22Rv1 (cell line): ENCODE measurements at regions not wholly inside any gene's neighbourhood (a gene's known extent, or its start where the extent isn't known, plus 50 kb on each side); places are given as distances from the start of the nearest gene placed in this dataset.

ENCODE experiments used
- H3K27ac ChIP-seq: fragments of 450-650 bp; 2 replicates; pipeline ENCODE4 v1.5.1; 2017
- CTCF ChIP-seq: fragments of 450-650 bp; IDR thresholded peaks from 2 replicates; pipeline ENCODE4 v1.5.1; 2017; ENCODE audit warnings: mild to moderate bottlenecking
- ZFX ChIP-seq: fragments of 450-650 bp; IDR thresholded peaks from 2 replicates; pipeline ENCODE4 v1.6.1; 2017; ENCODE audit warnings: antibody characterized with exemption, borderline replicate concordance

- H3K27ac ChIP-seq, result no peak overlapping the region
- no peak for TF ChIP-seq ZFX
- TF ChIP-seq CTCF, result no peak
Measured at GRCh38 chr13:105232006-105232405, 1303.5 kb downstream of the EFNB2 start.

GRCh38 chr13:105231579-105231978, 1303.9 kb downstream of the EFNB2 start:
- H3K27ac ChIP-seq, result no peak overlapping the region
- TF ChIP-seq CTCF, result no peak
- no peak for TF ChIP-seq ZFX

- H3K27ac ChIP-seq, result no peak overlapping the region
- TF ChIP-seq ZFX, result no peak
- no peak for TF ChIP-seq CTCF
Measured at GRCh38 chr13:105220881-105221280, 1314.6 kb downstream of the EFNB2 start.

- H3K27ac ChIP-seq, result no peak overlapping the region
- no peak for TF ChIP-seq CTCF
- no peak for TF ChIP-seq ZFX
Measured at GRCh38 chr13:105220063-105220462, 1315.4 kb downstream of the EFNB2 start.

- TF ChIP-seq ZFX (no peak), CTCF (no peak)
- no peak overlapping the region for H3K27ac ChIP-seq
Measured at GRCh38 chr13:105219651-105220050, 1315.8 kb downstream of the EFNB2 start.

GRCh38 chr13:105213512-105213911, 1322.0 kb downstream of the EFNB2 start:
- TF ChIP-seq CTCF (no peak), ZFX (no peak)
- no peak overlapping the region for H3K27ac ChIP-seq

GRCh38 chr13:105207572-105208293, 1327.7 kb downstream of the EFNB2 start:
- no peak for TF ChIP-seq ZFX
- no peak for TF ChIP-seq CTCF
- no peak overlapping the region for H3K27ac ChIP-seq
